ENCODE measurements at regions not wholly inside any gene's neighbourhood (a gene's known extent, or its start where the extent isn't known, plus 50 kb on each side); places are given as distances from the start of the nearest gene placed in this dataset.

- no peak for DNase-seq (ENCODE audit: low read depth)
Measured at GRCh38 chr2:550860-551567, 126.2 kb downstream of the TMEM18 start.

- no peak for DNase-seq (ENCODE audit: low read depth)
Measured at GRCh38 chr2:545711-546650, 131.2 kb downstream of the TMEM18 start.

GRCh38 chr2:545228-545627 is 132.0 kb downstream of the TMEM18 start:
- no peak for DNase-seq (ENCODE audit: low read depth)

GRCh38 chr2:538646-539045 is 138.6 kb downstream of the TMEM18 start:
- no peak for DNase-seq (ENCODE audit: low read depth)

- peak; percentile 23 for DNase-seq (ENCODE audit: low read depth)
Measured at GRCh38 chr2:535222-535621, 142.0 kb downstream of the TMEM18 start.

GRCh38 chr2:529852-530251 is 147.4 kb downstream of the TMEM18 start:
- DNase-seq (ENCODE audit: low read depth): no peak

- DNase-seq (ENCODE audit: low read depth): peak; percentile 42
Measured at GRCh38 chr2:529424-529823, 147.8 kb downstream of the TMEM18 start.

GRCh38 chr2:527581-527980 is 149.6 kb downstream of the TMEM18 start:
- DNase-seq (ENCODE audit: low read depth): no peak

- DNase-seq (ENCODE audit: low read depth): no peak
Measured at GRCh38 chr2:526918-527317, 150.3 kb downstream of the TMEM18 start.

- no peak for DNase-seq (ENCODE audit: low read depth)
Measured at GRCh38 chr2:525611-526010, 151.6 kb downstream of the TMEM18 start.

GRCh38 chr2:525021-525420 is 152.2 kb downstream of the TMEM18 start:
- no peak for DNase-seq (ENCODE audit: low read depth)

GRCh38 chr2:524442-524841 is 152.8 kb downstream of the TMEM18 start:
- peak; percentile 5 for DNase-seq (ENCODE audit: low read depth)

- DNase-seq (ENCODE audit: low read depth): no peak
Measured at GRCh38 chr2:523698-524270, 153.4 kb downstream of the TMEM18 start.

- no peak for DNase-seq (ENCODE audit: low read depth)
Measured at GRCh38 chr2:522776-523175, 154.4 kb downstream of the TMEM18 start.

- DNase-seq (ENCODE audit: low read depth): no peak
Measured at GRCh38 chr2:521853-522530, 155.2 kb downstream of the TMEM18 start.

GRCh38 chr2:520663-521340 is 156.4 kb downstream of the TMEM18 start:
- no peak for DNase-seq (ENCODE audit: low read depth)

GRCh38 chr2:516944-517343 is 160.3 kb downstream of the TMEM18 start:
- DNase-seq (ENCODE audit: low read depth): no peak

- DNase-seq (ENCODE audit: low read depth): no peak
Measured at GRCh38 chr2:516131-516530, 161.1 kb downstream of the TMEM18 start.

- no peak for DNase-seq (ENCODE audit: low read depth)
Measured at GRCh38 chr2:515441-516127, 161.6 kb downstream of the TMEM18 start.

GRCh38 chr2:513981-514706 is 163.1 kb downstream of the TMEM18 start:
- no peak for DNase-seq (ENCODE audit: low read depth)

Data from iris pigment epithelial cell (primary cell).